Right lobe of liver (tissue), 6 donors: ENCODE measurements at regions not wholly inside any gene's neighbourhood (a gene's known extent, or its start where the extent isn't known, plus 50 kb on each side); places are given as distances from the start of the nearest gene placed in this dataset.

Experiments
- ATAC-seq, 4 donors: fragments of 200-7000 bp; cut with Tn5 transposase; one replicate each; pipeline ENCODE4 v1.9.1; 2020; ENCODE audit warnings: mild to moderate bottlenecking in 4 of 4, moderate library complexity in 4 of 4
- DNase-seq, 3 donors: peaks; one replicate each; pipeline ENCODE4 v3.0.0-alpha.2; 2020
- H3K27ac ChIP-seq, 3 donors: fragments of 200-600 bp; one replicate each; pipeline ENCODE4 v1.8.0; 2022
- H3K27me3 ChIP-seq, 2 donors: fragments of 200-600 bp; one replicate each; pipeline ENCODE4 v1.8.0; 2022
- H3K36me3 ChIP-seq, 4 donors: fragments of 200-600 bp; sonication (generic) in 1 of 4; one replicate each; pipeline versions ENCODE4 v1.5.1 to v1.8.0; 2017 to 2022; ENCODE audit warnings: control low read depth in 1 of 4
- H3K4me1 ChIP-seq, 4 donors: fragments of 200-600 bp; sonication (generic) in 1 of 4; one replicate each; pipeline versions ENCODE4 v1.5.1 to v1.8.0; 2017 to 2022; ENCODE audit warnings: control low read depth in 1 of 4
- H3K4me3 ChIP-seq, 3 donors: fragments of 200-600 bp; one replicate each; pipeline ENCODE4 v1.8.0; 2022
- H3K9me3 ChIP-seq, 4 donors: fragments of 200-600 bp; sonication (generic) in 1 of 4; one replicate each; pipeline versions ENCODE4 v1.5.1 to v1.8.0; 2017 to 2022; ENCODE audit warnings: control low read depth in 1 of 4
- CTCF ChIP-seq, 4 donors: fragments of 200-600 bp in 3 of 4; fragments of 450-650 bp in 1 of 4; IDR thresholded peaks; one replicate each; pipeline versions ENCODE4 v1.5.1 to v1.8.0; 2016 to 2022; ENCODE audit warnings: antibody characterized with exemption in 4 of 4, mild to moderate bottlenecking in 2 of 4
- POLR2A ChIP-seq: fragments of 450-650 bp; IDR thresholded peaks from one replicate; pipeline ENCODE4 v1.6.1; 2017; ENCODE audit warnings: antibody characterized with exemption, mild to moderate bottlenecking
- WGBS: methylation state at CpG from one replicate; pipeline ENCODE4 v1.1.6; 2018; ENCODE audit warnings: low coverage, low lambda C conversion rate; ENCODE audit not compliant: insufficient coverage; ENCODE audit errors: missing lambda C conversion rate; 5-methylcytosine and 5-hydroxymethylcytosine counted together
- intact Hi-C, 2 donors: fragments of 100-400 bp; cut with DNase I; formaldehyde crosslinking; loops; one replicate each; pipeline versions ENCODE4 v1.11.2 to v1.14.1; 2022
- donor health status: DM: no; HTN: yes; CAD: no.
- donor health status: DM: no; HTN: no; CAD: no.
- donor health status: DM: no; HTN: no; CAD: no.
- donor health status: DM: no; HTN: yes; CAD: no.
- donor health status: DM: no; HTN: yes; CAD: no.

- DNase-seq = peak; percentile 94 to 96 (median 95)
- Histone ChIP-seq H3K4me3 (peak overlapping the region in 2 of 3 donors; percentile 44 to 55), H3K27me3 (no peaks in the 10 kb centered on the region), H3K4me1 (peaks cover 0 to 33% (median 13%) of the 10 kb centered on the region in 4 donors), H3K27ac (peak overlapping the region; percentile 71 to 90 (median 85)), H3K9me3 (no peaks in the 10 kb centered on the region), H3K36me3 (no peaks in the 10 kb centered on the region)
- ATAC-seq = peak; percentile 75 to 89 (median 83)
- intact Hi-C loops = loop anchor here in 1 of 2 donors (2.0 kb wide), 1 partner anchor 21 kb away; no protein-coding TSS in a partner anchor
- TF ChIP-seq POLR2A = no peak
- no peak for TF ChIP-seq CTCF (IDR thresholded peaks at IDR 0.05)
- 9% methylated on average over 10 of the region's 10 CpGs for WGBS
Observed at GRCh38 chr6:37103169-37104039, 66.5 kb upstream of the PIM1 start.

DNA sequence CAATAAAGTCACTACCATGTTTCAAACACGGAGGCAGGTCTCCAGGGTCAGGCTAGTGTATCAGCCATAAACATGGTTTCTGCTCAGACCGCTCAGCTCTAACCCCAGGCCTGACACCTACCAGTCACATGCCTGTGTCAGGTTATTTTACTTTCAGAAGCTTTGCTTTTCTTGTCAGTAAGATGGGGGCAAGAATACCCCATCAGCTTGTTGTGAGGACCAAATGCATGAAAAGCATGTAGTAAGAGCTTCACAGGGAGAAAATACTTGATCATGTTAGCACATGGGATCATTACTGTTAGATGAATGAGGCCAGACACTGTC lies 65.2 kb upstream of the PIM1 start:
- Histone ChIP-seq H3K9me3 (no peaks in the 10 kb centered on the region), H3K27ac (peak overlapping the region in 2 of 3 donors; percentile 3 to 85), H3K27me3 (no peaks in the 10 kb centered on the region), H3K36me3 (no peaks in the 10 kb centered on the region), H3K4me1 (peaks cover 0 to 33% (median 13%) of the 10 kb centered on the region in 4 donors), H3K4me3 (no peak overlapping the region)
- WGBS = 64% methylated on average over 2 of the region's 2 CpGs
- ATAC-seq (no peak), DNase-seq (no peak)
- no peak for TF ChIP-seq CTCF (IDR thresholded peaks at IDR 0.05)
- no peak for TF ChIP-seq POLR2A
- intact Hi-C loops = no loop called here

DNA sequence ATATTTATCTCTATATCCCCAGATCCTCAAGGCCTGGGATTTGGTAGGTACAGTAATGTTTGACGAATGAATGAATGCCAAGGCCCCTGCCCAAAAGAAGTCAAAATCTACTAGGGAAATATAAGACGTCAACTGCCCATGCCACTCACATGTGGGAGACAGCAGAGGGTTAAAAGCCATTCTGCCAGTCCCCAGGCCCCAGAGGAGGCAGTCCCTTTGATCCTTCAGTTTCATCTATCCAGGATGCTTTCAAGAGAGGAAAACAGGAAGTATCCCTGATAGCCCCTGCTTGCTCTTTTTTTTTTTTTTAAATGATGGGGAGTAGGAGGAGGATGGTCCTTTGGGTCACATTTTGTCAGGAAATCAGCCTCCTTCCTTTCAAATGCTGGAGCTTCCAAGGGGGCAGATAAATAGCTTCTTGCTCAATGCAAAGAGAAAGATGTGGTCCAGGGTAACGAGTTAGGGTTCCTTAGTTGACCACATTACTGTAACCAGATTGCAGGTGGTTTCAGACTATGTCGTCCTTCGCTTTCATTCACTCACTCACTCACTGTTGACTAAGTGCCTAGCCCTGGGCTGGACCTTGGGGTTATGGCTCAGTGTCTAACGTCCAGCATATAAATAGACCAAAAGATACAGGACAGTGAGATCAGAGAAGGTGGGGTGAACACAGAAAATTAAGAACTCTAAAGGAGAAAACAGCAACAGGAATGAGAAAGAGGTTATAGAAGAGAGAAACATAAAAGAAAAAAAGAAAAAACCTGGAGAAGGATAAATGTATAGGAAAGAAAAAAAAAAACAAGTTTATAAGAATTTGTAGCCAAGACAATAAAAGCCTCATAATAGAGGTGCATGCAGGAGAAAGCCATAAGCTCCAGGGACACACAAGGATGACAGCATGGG lies 64.6 kb upstream of the PIM1 start:
- Histone ChIP-seq H3K36me3 (no peaks in the 10 kb centered on the region), H3K4me1 (peaks cover 0 to 33% (median 14%) of the 10 kb centered on the region in 4 donors), H3K4me3 (no peak overlapping the region), H3K9me3 (no peaks in the 10 kb centered on the region), H3K27me3 (no peaks in the 10 kb centered on the region), H3K27ac (peak overlapping the region in 2 of 3 donors; percentile 3 to 85)
- ATAC-seq (no peak), DNase-seq (no peak)
- TF ChIP-seq CTCF (IDR thresholded peaks at IDR 0.05) = no peak
- TF ChIP-seq POLR2A = no peak
- intact Hi-C loops = no loop called here
- WGBS = 46% methylated on average over 5 of the region's 6 CpGs

DNA sequence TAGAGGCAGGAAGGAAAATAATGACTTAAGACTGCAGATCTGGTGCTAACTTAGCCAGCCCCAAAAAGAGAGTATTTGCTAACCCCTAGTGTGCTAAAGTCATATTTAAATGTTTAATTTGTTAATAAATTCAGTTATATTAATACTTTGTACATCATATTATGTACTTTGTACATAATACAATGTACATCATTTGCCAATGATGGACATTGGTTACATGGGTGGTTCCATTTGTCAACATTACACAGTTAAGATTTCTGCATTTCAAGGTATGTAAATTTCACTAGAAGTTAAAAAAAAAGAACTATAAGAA lies 63.9 kb upstream of the PIM1 start:
- ATAC-seq (no peak), DNase-seq (no peak)
- H3K27me3 ChIP-seq = no peaks in the 10 kb centered on the region
- no peak overlapping the region for H3K27ac ChIP-seq
- H3K4me3 ChIP-seq = no peak overlapping the region
- intact Hi-C loops = no loop called here
- TF ChIP-seq CTCF (IDR thresholded peaks at IDR 0.05) (no peak), POLR2A (no peak)
- no peaks in the 10 kb centered on the region for H3K36me3 ChIP-seq
- peaks cover 0 to 34% (median 17%) of the 10 kb centered on the region in 4 donors for H3K4me1 ChIP-seq
- no peaks in the 10 kb centered on the region for H3K9me3 ChIP-seq
